ENCODE measurements at regions not wholly inside any gene's neighbourhood (a gene's known extent, or its start where the extent isn't known, plus 50 kb on each side); places are given as distances from the start of the nearest gene placed in this dataset.
A peak's percentile ranks its signal among the peaks of the same experiment; 100 is the strongest.
"Not testable (repeated sequence)": the region's sequence is repeated elsewhere in the genome, so short reads cannot be mapped to it uniquely, and the experiment has no call there.

DNA sequence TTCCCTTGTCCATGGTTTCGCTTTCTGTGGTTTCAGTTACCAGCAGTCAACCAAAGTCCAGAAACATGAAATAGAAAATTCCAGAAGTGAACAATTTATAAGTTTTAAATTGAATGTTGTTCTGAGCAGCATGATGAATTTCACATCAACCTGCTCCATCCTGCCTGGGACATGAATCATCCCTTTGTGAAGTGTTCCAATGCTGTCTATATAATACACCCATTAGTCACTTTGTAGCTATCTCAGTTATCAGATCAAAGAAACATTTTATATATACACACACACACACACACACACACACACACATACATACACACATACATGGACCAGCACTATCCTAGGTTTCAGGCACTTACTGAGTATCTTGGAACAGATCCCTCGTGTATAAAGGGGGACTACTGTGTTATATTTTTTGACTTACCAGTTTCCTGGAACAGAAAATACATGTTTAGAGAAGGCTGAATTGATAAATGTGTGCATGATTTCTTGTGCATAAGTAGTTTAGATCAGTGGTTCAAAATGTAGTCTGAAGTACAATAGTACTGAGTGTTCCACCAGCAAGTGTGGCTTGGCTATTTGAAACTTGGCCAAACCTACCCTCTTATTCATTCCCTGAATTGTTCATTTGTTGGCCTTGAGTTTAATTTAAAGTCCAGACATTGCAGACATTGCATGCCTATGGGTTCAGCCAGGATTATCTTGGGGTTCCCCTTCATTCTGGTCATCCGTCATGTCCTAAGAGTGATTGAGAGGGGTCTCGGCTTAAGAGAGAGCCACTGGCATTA, 510.0 kb downstream of the GADD45G start:
- DNase-seq: no peak

DNA sequence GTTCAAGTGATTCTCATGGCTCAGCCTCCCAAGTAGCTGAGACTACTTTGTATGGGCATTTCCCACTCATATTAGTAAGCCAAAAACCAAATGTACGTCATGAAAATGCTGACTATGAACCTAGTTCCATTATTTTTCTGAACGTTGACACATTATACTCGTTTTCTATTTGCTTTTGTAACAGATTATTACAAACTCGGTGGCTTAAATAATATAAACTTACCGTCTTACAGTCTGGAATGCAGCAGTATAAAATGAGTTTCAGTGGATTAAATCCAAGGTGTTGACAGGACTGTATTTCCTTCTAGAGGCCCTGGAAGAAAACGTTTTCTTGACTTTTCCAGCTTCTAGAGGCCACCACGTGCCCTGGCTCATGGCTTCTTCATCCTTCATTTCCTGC, 517.0 kb downstream of the GADD45G start:
- DNase-seq: no peak

DNA sequence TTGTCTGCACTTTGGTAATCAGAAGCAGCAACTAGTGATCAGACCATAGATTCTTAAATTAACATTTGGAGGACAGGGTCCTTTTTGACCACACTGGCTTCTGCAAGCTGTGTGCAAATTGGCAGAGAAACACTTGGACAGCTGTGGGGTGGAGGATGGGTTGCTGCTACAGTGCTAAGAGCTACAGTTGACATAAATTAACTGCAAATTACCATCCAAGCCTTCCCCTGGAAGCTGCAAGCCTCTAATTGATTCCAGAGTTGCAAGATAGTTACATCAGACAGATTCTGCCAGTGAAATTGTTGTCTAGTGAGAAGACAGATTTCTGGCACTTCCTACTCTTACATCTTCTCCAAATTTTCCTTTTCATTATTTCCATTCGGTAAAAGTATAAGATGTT, 517.7 kb downstream of the DIRAS2 start:
- DNase-seq: no peak

- DNase-seq: no peak
These were observed 514.7 kb downstream of the DIRAS2 start for GRCh38 chr9:90127923-90128322.

GRCh38 chr9:90128587-90129190, 513.9 kb downstream of the DIRAS2 start:
- no peak for DNase-seq

DNA sequence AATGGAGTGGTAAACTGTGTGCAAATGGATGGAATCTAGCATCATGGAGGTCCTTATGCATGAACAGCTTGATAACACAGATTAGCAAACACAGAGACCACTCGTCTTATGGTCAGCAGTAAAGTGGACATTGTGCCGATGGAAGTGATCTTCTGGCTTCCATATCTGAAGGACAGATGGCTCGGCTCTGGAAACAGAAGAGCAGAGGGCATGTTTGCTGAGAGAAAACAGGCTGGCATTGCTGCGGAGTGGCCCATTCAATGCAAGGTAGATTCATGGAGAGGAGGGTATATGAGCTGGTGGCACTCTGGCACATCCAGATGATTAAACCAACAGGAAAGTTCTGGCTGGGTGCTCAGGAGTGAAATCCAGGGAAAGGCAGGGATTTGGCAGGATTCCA, 513.2 kb downstream of the DIRAS2 start:
- DNase-seq: no peak

GRCh38 chr9:90131568-90131967, 511.1 kb downstream of the DIRAS2 start:
- no peak for DNase-seq

DNA sequence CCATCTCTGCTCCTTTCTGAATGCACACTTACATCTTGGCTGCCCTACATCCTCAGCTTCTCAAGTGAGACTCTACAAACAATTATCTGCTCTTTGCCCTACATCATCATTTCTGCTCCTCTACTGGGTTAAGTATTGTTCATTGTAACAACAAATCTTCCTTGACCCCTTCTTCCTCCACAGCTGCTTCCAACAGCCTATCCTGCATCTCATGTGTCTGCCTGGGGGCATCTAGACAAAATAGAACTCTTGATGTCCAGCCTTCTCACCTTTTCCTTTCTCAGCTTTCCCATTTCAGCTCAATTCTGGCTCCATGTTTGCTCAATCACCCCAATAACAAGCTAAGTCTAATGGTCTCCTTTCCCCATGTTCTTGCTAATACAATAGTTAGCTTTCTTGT, 509.8 kb downstream of the DIRAS2 start:
- no peak for DNase-seq

GRCh38 chr9:90137801-90138200, 504.8 kb downstream of the DIRAS2 start:
- no peak for DNase-seq

- no peak for DNase-seq
These were observed 502.3 kb downstream of the DIRAS2 start for GRCh38 chr9:90140131-90140818.

DNA sequence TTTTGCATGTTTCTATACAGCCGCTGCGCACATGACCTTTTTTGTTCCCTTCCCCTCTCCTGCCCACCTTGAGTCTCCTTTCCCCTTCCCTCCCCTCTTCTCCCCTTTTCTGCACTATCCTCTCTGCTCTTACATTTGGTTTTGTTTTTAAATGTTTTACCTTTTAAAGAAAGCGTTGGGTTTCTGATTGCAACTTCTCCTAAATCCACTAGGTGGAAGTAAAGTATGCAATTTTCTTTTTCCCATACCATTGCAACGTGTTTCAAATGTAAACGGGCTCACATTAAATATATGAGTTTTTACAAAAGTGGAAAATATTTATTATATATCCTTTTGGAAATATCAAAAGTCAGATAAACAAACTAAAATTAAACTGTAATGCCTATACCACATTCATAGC, 500.9 kb downstream of the DIRAS2 start:
- DNase-seq: peak in 1 of 2 donors; percentile 42

DNA sequence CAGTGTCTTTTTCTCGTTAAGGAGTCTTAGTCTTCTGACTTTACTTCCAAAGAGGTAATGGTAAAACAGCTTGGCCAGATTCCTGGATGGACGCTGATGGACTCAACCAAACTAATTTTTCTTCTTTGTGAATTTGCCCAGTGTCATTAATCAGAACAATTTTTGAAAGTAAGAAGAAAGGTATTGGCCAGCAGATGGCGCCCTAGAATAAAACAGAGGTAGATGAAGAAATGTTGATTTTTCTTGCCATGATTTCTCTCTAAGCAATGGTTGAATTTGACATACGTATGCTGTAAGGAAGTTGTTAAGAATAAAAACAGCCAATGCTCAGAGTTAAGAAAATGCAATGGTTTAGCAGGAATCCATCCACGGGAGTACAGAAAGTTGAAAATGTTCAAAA, 500.0 kb downstream of the DIRAS2 start:
- DNase-seq: peak in 1 of 2 donors; percentile 18

GRCh38 chr9:90147426-90147825, 495.2 kb downstream of the DIRAS2 start:
- no peak for DNase-seq

- no peak for DNase-seq
These were observed 486.3 kb downstream of the DIRAS2 start for GRCh38 chr9:90156318-90156717.

GRCh38 chr9:90162326-90162725, 480.3 kb downstream of the DIRAS2 start:
- DNase-seq: no peak

DNA sequence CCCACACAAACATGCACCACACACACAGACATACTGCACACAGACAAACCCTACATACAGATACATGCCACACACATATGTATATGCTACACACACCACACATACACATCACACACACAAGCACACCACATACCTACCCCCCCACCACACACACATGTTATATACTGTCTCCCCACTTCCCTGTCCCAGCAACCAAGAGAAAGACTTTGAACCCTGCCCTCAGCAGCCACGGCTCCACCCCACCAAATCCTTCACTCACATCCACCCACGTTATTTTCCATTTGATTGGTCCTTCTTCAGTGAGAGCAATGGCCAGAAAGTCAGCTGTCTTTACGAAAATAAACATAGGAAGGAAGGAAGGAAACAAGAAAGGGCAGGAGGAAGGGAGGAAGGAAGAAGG, 479.8 kb downstream of the DIRAS2 start:
- no peak for DNase-seq

- DNase-seq: no peak
These were observed 477.3 kb downstream of the DIRAS2 start for GRCh38 chr9:90165281-90165680.

- not testable (repeated sequence) for DNase-seq
These were observed 476.2 kb downstream of the DIRAS2 start for GRCh38 chr9:90166374-90166773.

DNA sequence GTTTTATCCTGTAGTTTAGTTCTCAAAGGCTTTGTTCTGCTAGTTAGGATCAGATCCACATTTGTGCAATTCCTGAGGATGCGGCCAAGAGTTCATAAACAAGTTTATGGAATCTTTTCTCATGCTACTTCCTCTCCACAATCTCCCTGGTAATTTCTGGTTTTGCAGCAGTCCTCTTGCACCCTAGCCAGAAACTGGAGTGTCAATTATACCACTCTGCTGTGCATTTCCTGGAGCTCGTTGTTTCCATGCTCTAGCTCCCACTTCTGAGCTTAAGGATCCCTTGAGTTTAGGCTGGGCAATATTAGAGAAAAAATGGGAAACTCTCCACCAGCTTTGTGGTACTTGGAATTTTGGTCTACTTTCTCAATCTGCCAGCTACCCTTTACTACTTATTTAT, 474.7 kb downstream of the DIRAS2 start:
- no peak for DNase-seq

- no peak for DNase-seq
These were observed 473.1 kb downstream of the DIRAS2 start for GRCh38 chr9:90169490-90169889.

DNA sequence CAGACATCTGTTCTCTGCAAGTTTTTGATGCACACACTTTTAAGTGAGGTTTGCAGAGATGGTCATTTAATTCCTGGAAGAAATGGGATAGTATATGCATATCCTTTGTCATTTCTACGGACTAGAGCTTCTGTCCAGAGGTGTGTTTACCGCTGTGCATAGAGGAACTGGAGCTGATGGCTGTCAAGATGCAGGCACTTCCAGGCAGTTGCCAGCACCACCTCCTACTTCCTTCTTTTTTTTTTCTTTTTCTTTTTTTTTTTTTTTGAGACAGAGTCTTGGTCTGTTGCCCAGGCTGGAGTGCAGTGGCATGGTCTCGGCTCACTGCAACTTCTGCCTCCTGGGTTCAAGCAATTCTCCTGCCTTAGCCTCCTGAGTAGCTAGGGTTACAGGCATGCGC, 468.7 kb downstream of the DIRAS2 start:
- not testable (repeated sequence) for DNase-seq

- not testable (repeated sequence) for DNase-seq
These were observed 468.3 kb downstream of the DIRAS2 start for GRCh38 chr9:90174346-90174745.

GRCh38 chr9:90175257-90175656, 467.4 kb downstream of the DIRAS2 start:
- no peak for DNase-seq

DNA sequence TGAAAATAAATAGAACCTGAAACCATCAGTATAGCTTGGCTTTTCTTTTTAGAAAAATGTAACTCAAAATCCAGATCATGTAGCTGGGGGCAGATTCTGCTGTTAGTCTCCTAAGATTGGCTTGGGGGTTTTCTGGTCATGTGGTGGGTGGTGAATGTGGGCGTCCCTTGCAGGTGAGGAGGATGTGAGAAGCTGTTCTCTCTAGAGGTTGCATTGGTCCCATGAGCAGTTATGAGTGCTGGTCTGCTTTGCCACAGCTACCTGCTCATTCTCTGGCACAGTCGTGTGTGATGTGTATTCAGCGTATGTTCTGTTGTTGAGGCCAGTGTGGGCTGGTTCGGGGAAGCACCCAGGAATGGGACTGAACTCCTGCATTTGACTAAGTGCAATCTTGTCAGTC, 466.8 kb downstream of the DIRAS2 start:
- no peak for DNase-seq
